PC-9 (cell line): ENCODE measurements at regions not wholly inside any gene's neighbourhood (a gene's known extent, or its start where the extent isn't known, plus 50 kb on each side); places are given as distances from the start of the nearest gene placed in this dataset.

Experiments used
- BruUV-seq: library from RNA; stranded (reverse); fragments of 400-500 nt; replicated peaks from 2 replicates; lab custom pipeline; 2021; lab: Mats Ljungman, UMichigan
- CTCF ChIA-PET: fragments of 300-600 bp; sonication (Branson Sonifier 250); formaldehyde crosslinking; loops from one replicate; lab custom pipeline; 2022; ENCODE audit warnings: antibody characterized with exemption; lab: Charles Lee
- POLR2A ChIA-PET: fragments of 300-600 bp; sonication (Branson Sonifier 250); formaldehyde crosslinking; loops from one replicate; lab custom pipeline; 2022; ENCODE audit warnings: antibody characterized with exemption; ENCODE audit not compliant: unreplicated experiment; lab: Charles Lee
- DNase-seq, 2 experiments: peaks; one replicate each; pipeline versions ENCODE4 v3.0.0 to v3.0.0-alpha.2; 2015 to 2022; ENCODE audit warnings: mixed read lengths in 1 of 2
- H2AFZ ChIP-seq: fragments of 200-600 bp; sonication (generic); 2 replicates; pipeline ENCODE4 v1.8.1; 2017; ENCODE audit warnings: antibody characterized with exemption
- H3F3A ChIP-seq: fragments of 200-600 bp; sonication (generic); 2 replicates; pipeline ENCODE4 v1.8.1; 2017; ENCODE audit warnings: antibody characterized with exemption, mild to moderate bottlenecking, low read depth; ENCODE audit not compliant: insufficient read depth
- H3K27ac ChIP-seq: fragments of 200-600 bp; sonication (generic); 2 replicates; pipeline ENCODE4 v1.6.1; 2016; ENCODE audit warnings: mixed run types
- H3K27me3 ChIP-seq: fragments of 200-600 bp; sonication (generic); 2 replicates; pipeline ENCODE4 v1.6.1; 2016; ENCODE audit warnings: low read depth, mixed run types; ENCODE audit not compliant: insufficient read depth
- H3K36me3 ChIP-seq: fragments of 200-600 bp; sonication (generic); 2 replicates; pipeline ENCODE4 v1.6.1; 2016; ENCODE audit warnings: low read depth, mixed run types
- H3K4me1 ChIP-seq: fragments of 200-600 bp; sonication (generic); replicated peaks from 2 replicates; pipeline ENCODE4 v1.6.1; 2016; ENCODE audit warnings: mixed run types; ENCODE audit not compliant: insufficient read depth
- H3K4me2 ChIP-seq: fragments of 200-600 bp; sonication (generic); 2 replicates; pipeline ENCODE4 v1.6.1; 2017; ENCODE audit warnings: mixed run types
- H3K4me3 ChIP-seq: fragments of 200-600 bp; sonication (generic); 2 replicates; pipeline ENCODE4 v1.6.1; 2016; ENCODE audit warnings: mixed run types
- H3K79me2 ChIP-seq: fragments of 200-600 bp; sonication (generic); 2 replicates; pipeline ENCODE4 v1.6.1; 2017; ENCODE audit warnings: low read depth, mixed run types
- H3K9me2 ChIP-seq: fragments of 200-600 bp; sonication (generic); 2 replicates; pipeline ENCODE4 v1.8.1; 2017; ENCODE audit warnings: mild to moderate bottlenecking; ENCODE audit not compliant: insufficient read depth
- H3K9me3 ChIP-seq: fragments of 200-600 bp; sonication (generic); 2 replicates; pipeline ENCODE4 v1.8.1; 2016; ENCODE audit warnings: low read depth; ENCODE audit not compliant: insufficient read depth
- H4K20me1 ChIP-seq: fragments of 200-600 bp; sonication (generic); 2 replicates; pipeline ENCODE4 v1.8.1; 2017; ENCODE audit not compliant: insufficient read depth
- CTCF ChIP-seq: fragments of 200-600 bp; sonication (generic); conservative IDR thresholded peaks from 2 replicates; pipeline ENCODE4 v1.6.1; 2017; ENCODE audit warnings: mixed run types, antibody characterized with exemption, mild to moderate bottlenecking, moderate library complexity
- EZH2 ChIP-seq: fragments of 200-600 bp; sonication (generic); IDR thresholded peaks from 2 replicates; pipeline ENCODE4 v1.8.0; 2017; ENCODE audit warnings: antibody characterized with exemption, low read depth
- intact Hi-C: fragments of 100-400 bp; cut with micrococcal nuclease; formaldehyde crosslinking; loops from one replicate; pipeline ENCODE4 v1.10.0; 2022; ENCODE audit not compliant: unreplicated experiment

- no peak for DNase-seq
- CTCF ChIA-PET, result no interaction called here
- no peak overlapping the region for H3K27ac ChIP-seq
- BruUV-seq, result no TSS peak
- no peak overlapping the region for H3K4me2 ChIP-seq
- no peak overlapping the region for H2AFZ ChIP-seq
- intact Hi-C loops, result no loop called here
- H3K4me3 ChIP-seq, result no peak overlapping the region
- H3K36me3 ChIP-seq, result no peaks in the 10 kb centered on the region
- H3K27me3 ChIP-seq, result no peaks in the 10 kb centered on the region
- H3F3A ChIP-seq, result no peaks in the 10 kb centered on the region
- POLR2A ChIA-PET, result interaction anchor here (0.6 kb wide), 1 partner anchor 996 kb away, joined by 4 read pairs; no protein-coding TSS in a partner anchor
- H3K9me3 ChIP-seq, result no peaks in the 10 kb centered on the region
- H3K4me1 ChIP-seq, result no peaks in the 10 kb centered on the region
- H3K79me2 ChIP-seq, result no peaks in the 10 kb centered on the region
- no peaks in the 10 kb centered on the region; the same call in 1 of the 2 replicates for H3K9me2 ChIP-seq
- TF ChIP-seq EZH2, result no peak
- TF ChIP-seq CTCF, result no peak
- no peaks in the 10 kb centered on the region for H4K20me1 ChIP-seq
Measured at GRCh38 chr7:110157631-110158362, 933.1 kb upstream of the LRRN3 start.

- no peaks in the 10 kb centered on the region for H3K36me3 ChIP-seq
- no peak overlapping the region for H3K4me3 ChIP-seq
- no peaks in the 10 kb centered on the region for H3K27me3 ChIP-seq
- H3K4me1 ChIP-seq, result no peaks in the 10 kb centered on the region
- BruUV-seq, result no TSS peak
- H3K9me2 ChIP-seq, result no peaks in the 10 kb centered on the region
- ChIA-PET CTCF (no interaction called here), POLR2A (no interaction called here)
- no peak for DNase-seq
- no peak for TF ChIP-seq EZH2
- no peak for TF ChIP-seq CTCF
- no peak overlapping the region for H3K4me2 ChIP-seq
- H3F3A ChIP-seq, result no peaks in the 10 kb centered on the region
- intact Hi-C loops, result no loop called here
- H3K79me2 ChIP-seq, result no peaks in the 10 kb centered on the region
- no peak overlapping the region for H2AFZ ChIP-seq
- H3K27ac ChIP-seq, result no peak overlapping the region
- H3K9me3 ChIP-seq, result 0 out of 2 replicates have a peak, but pooled peaks cover 6% of the 10 kb centered on the region
- no peaks in the 10 kb centered on the region for H4K20me1 ChIP-seq
Measured at GRCh38 chr7:110168010-110168409, 922.9 kb upstream of the LRRN3 start.

GRCh38 chr7:110170841-110171240 is 920.1 kb upstream of the LRRN3 start:
- Histone ChIP-seq H3K27me3 (no peaks in the 10 kb centered on the region), H3F3A (no peaks in the 10 kb centered on the region), H3K4me2 (no peak overlapping the region), H4K20me1 (no peaks in the 10 kb centered on the region), H2AFZ (no peak overlapping the region), H3K9me3 (0 out of 2 replicates have a peak, but pooled peaks cover 6% of the 10 kb centered on the region), H3K9me2 (no peaks in the 10 kb centered on the region), H3K4me1 (no peaks in the 10 kb centered on the region), H3K4me3 (no peak overlapping the region), H3K27ac (no peak overlapping the region), H3K36me3 (no peaks in the 10 kb centered on the region), H3K79me2 (no peaks in the 10 kb centered on the region)
- BruUV-seq, result no TSS peak
- TF ChIP-seq EZH2, result no peak
- TF ChIP-seq CTCF, result no peak
- ChIA-PET POLR2A (no interaction called here), CTCF (no interaction called here)
- intact Hi-C loops, result no loop called here
- DNase-seq, result no peak
